ENCODE measurements at regions not wholly inside any gene's neighbourhood (a gene's known extent, or its start where the extent isn't known, plus 50 kb on each side); places are given as distances from the start of the nearest gene placed in this dataset.

DNA sequence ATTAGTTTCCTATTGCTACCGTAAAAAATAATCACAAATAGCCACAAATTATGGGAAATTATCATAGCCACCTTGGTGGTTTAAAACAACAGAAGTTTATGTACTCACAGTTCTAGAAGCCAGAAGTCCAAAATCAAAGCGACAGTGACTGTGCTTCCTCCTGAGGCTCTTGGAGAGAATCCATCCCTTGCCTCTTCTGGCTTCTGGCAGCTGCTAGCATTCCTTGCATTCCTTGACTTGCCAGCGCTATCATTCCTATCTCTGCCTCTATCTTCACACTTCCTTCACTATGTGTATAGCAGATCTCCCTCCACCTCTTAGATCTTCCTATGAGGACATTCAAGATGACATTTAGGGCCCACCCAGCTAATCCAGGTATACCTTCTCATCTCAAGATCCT is 180.1 kb upstream of the USP25 start:
- H3K9me3 ChIP-seq (ENCODE audit: control insufficient read depth, insufficient read depth, low read depth, low read length), result no peaks in the 10 kb centered on the region
- no peak overlapping the region for H3K4me3 ChIP-seq (ENCODE audit: low read depth in 2 of 2, low read length in 2 of 2)
- intact Hi-C loops (cut with micrococcal nuclease; ENCODE audit: unreplicated experiment), result no loop called here
- H3K4me1 ChIP-seq (ENCODE audit: control insufficient read depth, insufficient read depth, low read length), result no peaks in the 10 kb centered on the region
- POLR2A ChIA-PET, result no interaction called here
- H3K27ac ChIP-seq (ENCODE audit: low read length), result no peak overlapping the region
- CTCF ChIA-PET, result no interaction called here
- ATAC-seq (no peak), DNase-seq (ENCODE audit: low read depth, low spot score) (no peak)
- no peaks in the 10 kb centered on the region for H3K36me3 ChIP-seq (ENCODE audit: control insufficient read depth, insufficient read depth, low read length)
- in situ Hi-C loops (cut with HindIII; ENCODE audit: low pct_unique_long_range_greater_than_20kb, low sequenced_read_pairs), result no loop called here
- TF ChIP-seq CTCF (IDR thresholded peaks at IDR 0.05) (no peak), SIN3A (IDR thresholded peaks at IDR 0.05; ENCODE audit: borderline replicate concordance, insufficient read depth, low read depth, low read length) (no peak), POLR2AphosphoS5 (IDR thresholded peaks at IDR 0.05; ENCODE audit: low read depth, low read length) (no peak), TCF7L2 (IDR thresholded peaks at IDR 0.05; ENCODE audit: low read depth, low read length) (no peak)
- TF ChIP-seq, protein P1, sequence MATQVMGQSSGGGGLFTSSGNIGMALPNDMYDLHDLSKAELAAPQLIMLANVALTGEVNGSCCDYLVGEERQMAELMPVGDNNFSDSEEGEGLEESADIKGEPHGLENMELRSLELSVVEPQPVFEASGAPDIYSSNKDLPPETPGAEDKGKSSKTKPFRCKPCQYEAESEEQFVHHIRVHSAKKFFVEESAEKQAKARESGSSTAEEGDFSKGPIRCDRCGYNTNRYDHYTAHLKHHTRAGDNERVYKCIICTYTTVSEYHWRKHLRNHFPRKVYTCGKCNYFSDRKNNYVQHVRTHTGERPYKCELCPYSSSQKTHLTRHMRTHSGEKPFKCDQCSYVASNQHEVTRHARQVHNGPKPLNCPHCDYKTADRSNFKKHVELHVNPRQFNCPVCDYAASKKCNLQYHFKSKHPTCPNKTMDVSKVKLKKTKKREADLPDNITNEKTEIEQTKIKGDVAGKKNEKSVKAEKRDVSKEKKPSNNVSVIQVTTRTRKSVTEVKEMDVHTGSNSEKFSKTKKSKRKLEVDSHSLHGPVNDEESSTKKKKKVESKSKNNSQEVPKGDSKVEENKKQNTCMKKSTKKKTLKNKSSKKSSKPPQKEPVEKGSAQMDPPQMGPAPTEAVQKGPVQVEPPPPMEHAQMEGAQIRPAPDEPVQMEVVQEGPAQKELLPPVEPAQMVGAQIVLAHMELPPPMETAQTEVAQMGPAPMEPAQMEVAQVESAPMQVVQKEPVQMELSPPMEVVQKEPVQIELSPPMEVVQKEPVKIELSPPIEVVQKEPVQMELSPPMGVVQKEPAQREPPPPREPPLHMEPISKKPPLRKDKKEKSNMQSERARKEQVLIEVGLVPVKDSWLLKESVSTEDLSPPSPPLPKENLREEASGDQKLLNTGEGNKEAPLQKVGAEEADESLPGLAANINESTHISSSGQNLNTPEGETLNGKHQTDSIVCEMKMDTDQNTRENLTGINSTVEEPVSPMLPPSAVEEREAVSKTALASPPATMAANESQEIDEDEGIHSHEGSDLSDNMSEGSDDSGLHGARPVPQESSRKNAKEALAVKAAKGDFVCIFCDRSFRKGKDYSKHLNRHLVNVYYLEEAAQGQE (IDR thresholded peaks at IDR 0.05; ENCODE audit: insufficient read depth in 1 of 2, low read depth in 2 of 2, low read length in 1 of 2), result no peak
- BruUV-seq (replicated peaks), result no TSS peak
- H3K27me3 ChIP-seq (ENCODE audit: control insufficient read depth, insufficient read depth, low read length), result no peaks in the 10 kb centered on the region

DNA sequence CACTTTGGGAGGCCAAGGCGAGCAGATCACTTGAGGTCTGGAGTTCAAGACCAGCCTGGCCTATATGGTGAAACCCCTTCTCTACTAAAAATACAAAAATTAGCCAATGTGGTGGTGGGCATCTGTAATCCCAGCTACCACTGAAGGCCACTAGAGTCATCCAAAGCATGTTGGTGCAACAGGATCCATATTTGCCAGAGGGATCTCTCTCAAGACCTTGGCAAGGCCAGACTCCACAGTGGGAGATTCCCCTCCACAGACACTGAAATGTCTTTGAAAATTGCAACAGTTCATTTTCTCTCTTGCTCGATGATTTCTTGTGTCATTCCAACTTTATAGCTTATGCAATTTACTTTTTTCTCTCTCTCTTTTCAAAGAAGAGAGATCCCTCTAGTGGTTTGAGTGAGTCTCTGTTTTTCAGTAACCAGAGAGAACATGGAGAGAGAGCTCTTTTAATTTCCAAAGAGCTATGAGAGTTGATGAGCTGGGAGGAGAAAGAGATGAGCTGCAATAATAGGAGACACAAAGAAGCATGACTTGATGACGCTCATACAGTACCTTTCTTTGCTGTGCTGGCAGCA is 176.8 kb upstream of the USP25 start:
- Histone ChIP-seq H3K27ac (ENCODE audit: low read length) (no peak overlapping the region), H3K36me3 (ENCODE audit: control insufficient read depth, insufficient read depth, low read length) (no peaks in the 10 kb centered on the region), H3K4me3 (ENCODE audit: low read depth in 2 of 2, low read length in 2 of 2) (no peak overlapping the region), H3K27me3 (ENCODE audit: control insufficient read depth, insufficient read depth, low read length) (no peaks in the 10 kb centered on the region), H3K4me1 (ENCODE audit: control insufficient read depth, insufficient read depth, low read length) (no peaks in the 10 kb centered on the region), H3K9me3 (ENCODE audit: control insufficient read depth, insufficient read depth, low read depth, low read length) (no peaks in the 10 kb centered on the region)
- in situ Hi-C loops (cut with HindIII; ENCODE audit: low pct_unique_long_range_greater_than_20kb, low sequenced_read_pairs), result no loop called here
- CTCF ChIA-PET, result interaction anchor here (0.7 to 1.5 kb wide), 2 partner anchors 54 to 689 kb away, joined by 3 read pairs; no protein-coding TSS in a partner anchor
- intact Hi-C loops (cut with micrococcal nuclease; ENCODE audit: unreplicated experiment), result no loop called here
- BruUV-seq (replicated peaks), result no TSS peak
- no peak for ATAC-seq
- DNase-seq (ENCODE audit: low read depth, low spot score), result no peak
- TF ChIP-seq CTCF (IDR thresholded peaks at IDR 0.05), result peak; percentile 15; the same call in 1 of the 2 replicates
- TF ChIP-seq, protein P1 (IDR thresholded peaks at IDR 0.05; ENCODE audit: insufficient read depth in 1 of 2, low read depth in 2 of 2, low read length in 1 of 2), result no peak
- POLR2A ChIA-PET, result no interaction called here

Data from Panc1 (cell line).